Putamen (tissue), 1 donor: ENCODE measurements at regions not wholly inside any gene's neighbourhood (a gene's known extent, or its start where the extent isn't known, plus 50 kb on each side); places are given as distances from the start of the nearest gene placed in this dataset.
"Not testable (repeated sequence)": the region's sequence is repeated elsewhere in the genome, so short reads cannot be mapped to it uniquely, and the experiment has no call there.

Source experiments
- DNase-seq: peaks from one replicate; pipeline ENCODE4 v3.0.0-alpha.2; 2016; ENCODE audit warnings: low spot score

GRCh38 chr1:181948372-181948771, 113.1 kb downstream of the ZNF648 start:
- DNase-seq = no peak

- DNase-seq = no peak
These were observed 114.1 kb downstream of the ZNF648 start for GRCh38 chr1:181947441-181947840.

DNA sequence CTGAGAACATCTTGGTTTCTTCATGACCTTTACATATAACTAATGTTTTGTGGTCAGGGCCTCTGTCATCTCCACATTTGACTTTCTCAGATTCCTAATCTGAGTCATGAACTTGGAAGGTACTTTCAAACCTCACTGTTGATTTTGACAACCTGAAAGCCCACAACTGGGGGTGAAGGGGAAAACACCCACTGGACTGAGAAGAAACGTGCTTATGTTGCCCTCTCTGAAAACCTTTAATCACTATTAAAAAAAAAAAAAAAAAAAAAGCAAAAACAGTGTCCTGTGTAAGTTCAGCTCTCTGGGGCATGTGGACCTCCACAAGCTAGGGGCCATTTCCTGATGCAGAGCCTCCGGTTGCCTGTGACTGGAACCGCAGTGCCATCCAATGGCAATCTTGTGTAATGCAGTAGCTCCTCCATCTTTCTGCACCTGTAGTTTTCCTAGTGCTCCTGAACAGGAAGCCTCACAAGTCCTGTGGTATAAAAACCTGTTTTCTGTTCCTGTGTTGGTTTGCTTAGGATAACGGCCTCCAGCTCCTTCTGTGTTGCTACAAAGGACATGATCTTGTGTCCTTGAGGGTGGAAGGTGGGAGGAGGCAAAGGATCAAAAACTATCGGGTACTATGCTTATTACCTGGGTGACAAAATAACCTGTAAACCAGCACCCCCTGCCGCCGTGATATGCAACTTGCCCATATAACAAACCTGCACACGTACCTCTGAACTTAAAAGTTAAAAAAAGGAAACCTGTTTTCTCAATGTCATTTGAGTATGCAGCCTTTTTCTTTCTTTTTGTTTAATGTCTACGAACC, 124.5 kb downstream of the ZNF648 start:
- peak; percentile 63 for DNase-seq

DNA sequence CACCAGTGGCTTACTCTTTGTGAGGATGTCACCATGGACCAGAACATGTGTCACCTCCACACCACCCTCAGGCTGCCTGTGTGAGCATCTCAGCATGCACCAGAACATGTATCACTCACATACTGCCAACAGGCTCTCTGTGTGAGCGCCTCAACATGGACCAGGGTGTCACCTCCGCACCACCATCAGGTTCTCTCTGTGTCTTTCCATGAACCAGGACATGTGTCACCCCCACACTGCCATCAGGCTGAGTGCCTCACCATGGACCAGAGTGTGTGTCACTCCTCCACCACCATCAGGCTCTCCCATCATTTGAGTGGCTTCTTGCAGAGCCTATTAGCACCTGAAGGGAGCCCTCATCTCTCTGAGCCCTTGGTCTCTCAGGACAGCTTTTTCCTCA, 125.2 kb downstream of the ZNF648 start:
- no peak for DNase-seq

GRCh38 chr1:181931873-181932272, 129.6 kb downstream of the ZNF648 start:
- no peak for DNase-seq

DNA sequence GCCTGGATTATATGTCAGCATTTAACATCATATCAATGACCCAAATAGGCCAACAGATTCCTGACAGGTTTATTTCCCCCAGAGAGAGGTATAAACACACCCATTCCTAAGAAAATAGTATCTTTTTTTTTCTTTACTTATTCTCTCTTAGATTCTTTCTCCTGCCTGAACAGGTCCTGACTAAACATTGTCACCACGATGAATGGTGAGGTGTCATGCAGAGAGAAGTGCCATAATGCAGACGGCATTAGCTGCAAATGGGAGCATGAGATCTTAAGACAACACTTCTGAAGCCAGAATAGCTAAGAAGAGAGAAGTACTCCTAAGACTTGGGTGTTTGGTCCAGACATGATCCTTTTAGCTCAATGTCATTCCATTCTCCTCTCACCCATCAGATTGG, 131.3 kb downstream of the ZNF648 start:
- no peak for DNase-seq

DNA sequence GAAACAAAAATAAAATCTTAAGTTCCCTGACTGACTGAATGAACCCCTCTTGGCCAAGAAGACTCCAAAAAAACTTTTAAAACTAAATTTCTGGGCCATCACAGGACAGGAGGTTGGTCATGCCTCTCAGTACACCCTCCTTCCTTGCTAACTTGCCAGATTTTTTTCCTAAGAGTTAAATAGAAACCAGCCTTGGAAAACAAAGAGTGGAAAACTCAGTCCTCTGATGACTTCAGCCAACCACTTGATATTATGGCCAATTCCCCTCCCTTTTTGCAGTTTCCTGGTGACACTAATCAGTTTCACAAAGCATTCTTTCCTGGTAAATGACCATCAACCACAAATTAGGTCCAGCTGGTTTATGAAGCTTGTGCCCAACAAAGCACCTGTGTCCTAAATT, 134.8 kb downstream of the ZNF648 start:
- no peak for DNase-seq

DNA sequence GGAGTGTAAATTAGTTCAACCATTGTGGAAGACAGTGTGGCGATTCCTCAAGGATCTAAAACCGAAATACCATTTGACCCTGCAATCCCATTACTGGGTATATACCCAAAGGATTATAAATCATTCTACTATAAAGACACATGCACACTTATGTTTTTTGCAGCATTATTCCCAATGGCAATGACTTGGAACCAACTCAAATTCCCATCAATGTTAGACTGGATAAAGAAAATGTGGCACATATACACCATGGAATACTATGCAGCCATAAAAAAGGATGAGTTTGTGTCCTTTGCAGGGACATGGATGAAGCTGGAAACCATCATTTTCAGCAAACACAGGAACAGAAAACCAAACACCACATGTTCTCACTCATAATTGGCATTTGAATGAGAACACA, 137.5 kb downstream of the ZNF648 start:
- DNase-seq = not testable (repeated sequence)

GRCh38 chr1:181919542-181919941, 142.0 kb downstream of the ZNF648 start:
- no peak for DNase-seq

- DNase-seq = peak; percentile 66
These were observed 142.5 kb downstream of the ZNF648 start for GRCh38 chr1:181918880-181919525.

- no peak for DNase-seq
These were observed 149.8 kb downstream of the ZNF648 start for GRCh38 chr1:181911715-181912114.

- DNase-seq = no peak
These were observed 150.6 kb downstream of the ZNF648 start for GRCh38 chr1:181910905-181911304.

DNA sequence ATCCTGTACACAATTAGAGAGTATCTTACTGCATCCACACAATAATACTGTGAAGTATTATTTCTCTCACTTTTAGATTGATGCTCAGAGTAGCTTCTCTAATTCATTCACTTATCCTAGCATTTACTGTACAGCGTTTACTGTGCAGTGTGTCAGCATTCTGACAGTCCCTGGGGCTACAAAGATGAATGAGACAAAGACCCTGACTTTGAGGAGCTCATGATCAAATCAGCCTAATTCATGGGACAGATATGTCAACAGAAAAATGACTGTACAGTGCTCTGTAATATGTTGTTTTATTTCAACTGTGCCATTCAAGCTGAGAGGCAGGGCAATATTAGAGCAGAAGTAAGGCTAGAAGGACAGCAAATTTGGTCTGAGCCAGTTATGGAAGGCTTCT, 152.5 kb downstream of the ZNF648 start:
- DNase-seq = no peak

- DNase-seq = no peak
These were observed 154.9 kb downstream of the ZNF648 start for GRCh38 chr1:181906631-181907030.

DNA sequence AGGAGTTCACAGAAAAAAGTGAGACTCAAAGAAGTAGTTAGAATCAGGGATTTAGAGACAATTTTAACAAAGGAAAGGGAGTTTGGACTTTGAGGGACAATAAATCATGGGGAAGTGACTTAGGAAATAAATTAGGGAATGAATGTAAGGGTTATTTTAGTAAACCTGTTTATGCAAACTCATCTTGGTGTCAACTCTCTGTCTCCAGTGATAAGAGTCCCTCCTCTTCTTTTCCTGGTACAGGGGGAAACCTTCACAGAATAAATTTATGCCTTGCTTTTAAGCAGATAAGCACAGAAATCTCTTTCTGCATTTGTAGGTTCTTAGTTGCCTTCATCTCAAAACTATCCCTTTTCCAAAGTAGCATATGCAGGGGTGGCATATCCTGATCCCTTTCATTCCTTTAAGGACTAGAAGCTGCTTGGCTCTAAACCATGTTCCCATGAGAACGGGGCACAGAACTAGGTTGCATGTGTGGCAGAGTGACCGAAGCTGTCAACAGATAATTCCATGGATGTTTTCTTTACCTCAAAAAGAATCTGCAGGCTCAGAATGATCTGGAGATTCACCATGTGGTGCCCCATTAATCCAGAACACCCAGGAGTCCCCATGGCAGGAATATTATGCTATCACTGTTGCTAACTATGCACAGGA, 155.4 kb downstream of the ZNF648 start:
- DNase-seq = no peak

DNA sequence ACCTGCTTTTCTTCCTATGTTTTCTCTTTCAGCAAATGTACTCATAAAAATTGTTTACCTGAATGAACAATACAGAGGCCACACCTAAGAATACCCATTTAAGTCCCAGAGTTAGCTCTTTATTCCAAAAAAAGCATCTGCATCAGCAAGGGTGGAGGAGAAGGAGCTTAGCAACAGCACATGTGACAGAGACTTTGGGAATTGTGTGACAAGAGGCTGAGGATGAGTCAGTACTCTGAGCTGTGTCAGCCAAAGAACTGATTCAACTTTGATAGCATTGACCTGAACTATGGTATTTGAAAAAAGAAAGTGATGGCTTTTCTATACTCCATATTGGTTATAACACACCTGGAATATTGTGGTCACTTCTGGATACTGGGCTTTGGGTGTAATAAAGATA, 162.7 kb downstream of the ZNF648 start:
- peak; percentile 68 for DNase-seq

GRCh38 chr1:181896824-181897223, 164.7 kb downstream of the ZNF648 start:
- DNase-seq = no peak

DNA sequence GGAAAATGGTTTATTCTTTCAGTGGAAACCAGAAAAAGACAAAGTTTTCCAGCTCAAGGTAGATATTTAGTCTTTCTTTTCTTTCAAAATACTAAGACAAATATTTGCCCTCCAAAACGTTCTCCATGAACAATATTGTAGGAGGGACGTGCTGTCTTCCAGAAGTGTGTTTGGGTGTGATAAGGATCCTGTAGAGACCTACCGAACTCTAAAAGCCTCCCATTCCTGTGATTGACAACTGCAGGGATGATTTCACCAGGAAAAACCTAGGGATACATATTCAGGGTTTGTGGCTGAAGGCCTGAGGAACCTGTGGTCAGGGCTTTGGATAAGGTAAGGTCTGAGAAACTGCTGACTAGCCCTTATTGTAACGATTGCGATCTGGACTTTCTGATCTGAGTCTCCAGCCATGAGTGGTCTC, 167.1 kb downstream of the ZNF648 start:
- DNase-seq = no peak

DNA sequence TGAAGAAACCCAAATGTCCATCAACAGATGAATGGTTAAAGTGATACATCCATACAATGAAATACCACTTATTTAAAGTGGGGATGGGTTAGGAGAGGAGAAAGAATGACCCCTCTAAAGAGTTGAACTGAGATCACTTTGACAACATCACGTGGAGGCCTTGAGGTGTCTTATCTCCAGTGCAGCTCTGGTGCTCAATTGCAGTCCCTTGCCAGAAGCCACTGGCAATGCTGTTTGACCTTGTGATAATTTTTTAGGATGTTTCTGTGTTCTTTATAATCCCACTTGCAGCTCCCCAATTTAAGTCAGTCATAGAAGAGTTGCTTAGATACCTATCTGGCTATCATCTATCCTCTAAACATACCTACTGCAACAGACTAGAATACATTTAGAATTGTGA, 167.6 kb downstream of the ZNF648 start:
- DNase-seq = no peak

- DNase-seq = not testable (repeated sequence)
These were observed 168.4 kb downstream of the ZNF648 start for GRCh38 chr1:181893150-181893549.

GRCh38 chr1:181872562-181872961, 188.9 kb downstream of the ZNF648 start:
- DNase-seq = no peak

GRCh38 chr1:181863736-181864135, 197.8 kb downstream of the ZNF648 start:
- DNase-seq = no peak

DNA sequence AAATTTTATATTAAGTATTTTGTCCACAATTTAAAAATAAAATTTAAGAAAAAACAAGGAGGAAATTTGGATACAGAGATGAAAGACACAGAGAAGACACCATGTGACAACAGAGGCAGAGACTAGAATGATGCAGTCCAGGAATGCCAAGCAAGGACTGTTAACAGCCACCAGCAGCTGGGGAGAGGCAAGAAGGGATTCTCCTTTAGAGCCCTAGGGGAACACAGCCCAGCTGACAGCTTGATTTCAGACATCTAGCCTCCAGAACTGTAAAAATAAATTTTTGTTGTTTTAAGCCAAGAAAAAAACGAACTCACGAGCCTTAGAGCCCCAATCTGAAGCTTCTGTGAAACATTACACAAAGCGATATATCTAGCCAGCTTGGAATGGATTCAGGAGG, 198.5 kb downstream of the ZNF648 start:
- no peak for DNase-seq
